Fibroblast of gingiva (primary cell): ENCODE measurements at regions not wholly inside any gene's neighbourhood (a gene's known extent, or its start where the extent isn't known, plus 50 kb on each side); places are given as distances from the start of the nearest gene placed in this dataset.

Source experiments
- DNase-seq: peaks from one replicate; pipeline ENCODE4 v3.0.0-alpha.2; 2011; ENCODE audit warnings: low read depth

- no peak for DNase-seq
These were observed 2207.0 kb downstream of the ARAP2 start for GRCh38 chr4:34037280-34037679.

- no peak for DNase-seq
These were observed 2204.5 kb downstream of the ARAP2 start for GRCh38 chr4:34039766-34040165.

- DNase-seq, result peak; percentile 4
These were observed 2201.2 kb downstream of the ARAP2 start for GRCh38 chr4:34043131-34043530.

GRCh38 chr4:34046580-34046979, 2197.7 kb downstream of the ARAP2 start:
- DNase-seq, result peak; percentile 11

GRCh38 chr4:34047363-34047762, 2197.0 kb downstream of the ARAP2 start:
- DNase-seq, result no peak

- no peak for DNase-seq
These were observed 2178.2 kb downstream of the ARAP2 start for GRCh38 chr4:34066126-34066525.

GRCh38 chr4:34091451-34091850, 2152.9 kb downstream of the ARAP2 start:
- DNase-seq, result no peak

GRCh38 chr4:34094114-34094513, 2150.2 kb downstream of the ARAP2 start:
- DNase-seq, result no peak

- no peak for DNase-seq
These were observed 2139.0 kb downstream of the ARAP2 start for GRCh38 chr4:34105311-34105710.

- DNase-seq, result peak; percentile 54
These were observed 2135.9 kb downstream of the ARAP2 start for GRCh38 chr4:34108391-34108790.

- DNase-seq, result no peak
These were observed 2131.7 kb downstream of the ARAP2 start for GRCh38 chr4:34112573-34112972.

- DNase-seq, result no peak
These were observed 2105.9 kb downstream of the ARAP2 start for GRCh38 chr4:34138385-34138784.

- no peak for DNase-seq
These were observed 2105.0 kb downstream of the ARAP2 start for GRCh38 chr4:34139346-34139745.

GRCh38 chr4:34148322-34148908, 2095.9 kb downstream of the ARAP2 start:
- no peak for DNase-seq

- no peak for DNase-seq
These were observed 2086.8 kb downstream of the ARAP2 start for GRCh38 chr4:34157547-34157946.

- no peak for DNase-seq
These were observed 2085.4 kb downstream of the ARAP2 start for GRCh38 chr4:34158878-34159277.

- DNase-seq, result no peak
These were observed 2073.4 kb downstream of the ARAP2 start for GRCh38 chr4:34170946-34171345.

GRCh38 chr4:34176609-34177008, 2067.7 kb downstream of the ARAP2 start:
- no peak for DNase-seq

- no peak for DNase-seq
These were observed 2065.8 kb downstream of the ARAP2 start for GRCh38 chr4:34178476-34178875.

- peak; percentile 83 for DNase-seq
These were observed 2062.9 kb downstream of the ARAP2 start for GRCh38 chr4:34181311-34181841.

GRCh38 chr4:34181891-34182290, 2062.4 kb downstream of the ARAP2 start:
- DNase-seq, result peak; percentile 18

- DNase-seq, result peak; percentile 7
These were observed 2062.0 kb downstream of the ARAP2 start for GRCh38 chr4:34182306-34182705.

GRCh38 chr4:34183926-34184325, 2060.4 kb downstream of the ARAP2 start:
- no peak for DNase-seq

GRCh38 chr4:34187056-34187455, 2057.3 kb downstream of the ARAP2 start:
- DNase-seq, result no peak
